ENCODE measurements at regions not wholly inside any gene's neighbourhood (a gene's known extent, or its start where the extent isn't known, plus 50 kb on each side); places are given as distances from the start of the nearest gene placed in this dataset.

DNA sequence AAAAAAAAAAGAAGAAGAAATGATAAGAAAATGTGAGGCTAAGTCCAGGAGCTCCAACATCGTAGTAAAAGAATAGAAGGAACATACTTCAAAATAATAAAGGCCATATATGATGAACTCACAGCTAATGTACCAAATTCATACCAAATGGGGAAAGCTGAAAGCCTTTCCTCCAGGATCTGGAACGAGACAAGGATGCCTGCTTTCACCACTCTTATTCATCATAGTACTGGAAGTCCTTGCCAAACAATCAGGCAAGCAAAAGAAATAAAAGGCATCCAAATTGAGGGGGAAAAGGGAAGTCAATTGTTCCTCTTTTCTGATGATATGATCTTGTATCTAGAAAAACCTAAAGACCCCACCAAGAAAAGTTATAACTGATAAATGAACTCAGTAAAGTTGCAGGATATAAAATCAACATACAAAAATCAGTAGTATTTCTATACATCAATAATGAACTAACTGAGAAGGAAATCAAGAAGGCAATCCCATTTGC lies 170.6 kb downstream of the METTL4 start:
- no peak overlapping the region for H3K27ac ChIP-seq (ENCODE audit: insufficient read depth, low read depth, low read length, poor library complexity, severe bottlenecking)
- H3K9me3 ChIP-seq (ENCODE audit: control insufficient read depth, low read length) = no peaks in the 10 kb centered on the region
- 93 to 96% methylated on average over 1 to 2 of the region's 2 CpGs for WGBS, 2 experiments
- H3K4me1 ChIP-seq (ENCODE audit: control insufficient read depth, insufficient read depth, low read length) = no peaks in the 10 kb centered on the region
- no peak overlapping the region for H3K4me3 ChIP-seq (ENCODE audit: insufficient read depth, low read depth, low read length)
- H3K27me3 ChIP-seq (ENCODE audit: control insufficient read depth, insufficient read depth, low read length, poor library complexity, severe bottlenecking) = no peaks in the 10 kb centered on the region
- H3K36me3 ChIP-seq (ENCODE audit: control insufficient read depth, insufficient read depth, low read length) = no peaks in the 10 kb centered on the region

DNA sequence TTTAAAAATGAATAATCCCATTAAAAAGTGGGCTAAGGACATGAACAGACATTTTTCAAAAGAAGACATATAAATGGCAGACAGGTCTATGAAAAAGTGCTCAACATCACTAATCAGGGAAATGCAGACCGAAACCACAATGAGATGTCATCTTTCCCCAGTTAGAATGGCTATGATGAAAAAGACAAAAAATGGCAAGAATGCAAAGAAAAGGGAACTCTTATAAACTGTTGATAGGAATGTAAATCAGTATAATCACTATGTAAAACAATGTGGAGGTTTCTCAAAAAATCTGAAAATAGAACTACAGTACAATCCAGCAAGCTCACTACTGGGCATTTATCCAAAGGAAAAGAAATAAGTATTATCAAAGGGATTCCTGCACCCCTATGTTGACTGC lies 169.2 kb downstream of the METTL4 start:
- 86 to 100% methylated on average over 1 of the region's 1 CpG for WGBS, 2 experiments
- H3K27me3 ChIP-seq (ENCODE audit: control insufficient read depth, insufficient read depth, low read length, poor library complexity, severe bottlenecking) = no peaks in the 10 kb centered on the region
- H3K4me1 ChIP-seq (ENCODE audit: control insufficient read depth, insufficient read depth, low read length) = no peaks in the 10 kb centered on the region
- H3K4me3 ChIP-seq (ENCODE audit: insufficient read depth, low read depth, low read length) = no peak overlapping the region
- H3K36me3 ChIP-seq (ENCODE audit: control insufficient read depth, insufficient read depth, low read length) = no peaks in the 10 kb centered on the region
- no peak overlapping the region for H3K27ac ChIP-seq (ENCODE audit: insufficient read depth, low read depth, low read length, poor library complexity, severe bottlenecking)
- H3K9me3 ChIP-seq (ENCODE audit: control insufficient read depth, low read length) = no peaks in the 10 kb centered on the region

DNA sequence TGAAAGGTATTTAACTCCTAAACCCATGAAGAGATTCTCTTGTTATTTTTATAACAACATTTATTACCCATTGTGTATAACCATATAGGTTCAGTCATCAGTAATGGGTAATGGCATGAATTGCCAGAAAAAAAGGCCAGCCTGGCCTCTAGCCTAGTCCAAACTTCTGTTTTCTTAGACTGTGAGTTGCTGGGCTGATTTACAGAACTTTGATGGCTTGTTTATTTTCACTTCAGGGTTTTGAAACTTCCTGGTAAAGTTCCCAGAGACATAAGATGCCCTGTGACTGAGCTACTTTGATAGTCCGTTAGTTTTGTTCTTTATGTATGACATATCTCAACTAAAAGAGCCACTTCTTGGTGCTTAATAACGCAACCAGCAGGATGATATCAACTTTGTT lies 164.8 kb downstream of the METTL4 start:
- H3K27ac ChIP-seq (ENCODE audit: insufficient read depth, low read depth, low read length, poor library complexity, severe bottlenecking) = no peak overlapping the region

DNA sequence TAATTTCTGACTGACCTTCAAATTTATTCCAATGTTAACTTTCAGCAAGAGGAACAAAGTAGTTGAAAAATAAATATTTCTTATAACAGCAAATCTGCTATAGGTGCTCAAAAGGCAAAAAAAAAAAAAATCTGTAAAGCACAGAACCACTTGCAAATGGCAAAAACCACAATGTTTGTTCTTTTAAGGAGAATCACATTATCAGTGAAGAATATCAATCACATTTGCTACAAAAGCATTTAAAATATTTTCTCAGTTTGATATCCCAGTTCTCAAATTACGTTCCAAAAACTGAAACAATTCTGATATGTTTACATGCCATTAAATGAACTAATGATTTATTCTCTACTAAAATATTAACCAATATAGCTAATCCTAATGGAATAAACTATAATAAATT lies 163.3 kb downstream of the METTL4 start:
- no peak overlapping the region for H3K4me3 ChIP-seq (ENCODE audit: insufficient read depth, low read depth, low read length)
- H3K27me3 ChIP-seq (ENCODE audit: control insufficient read depth, insufficient read depth, low read length, poor library complexity, severe bottlenecking) = no peaks in the 10 kb centered on the region
- WGBS, 2 experiments = 80 to 100% methylated on average over 1 of the region's 1 CpG
- no peaks in the 10 kb centered on the region for H3K9me3 ChIP-seq (ENCODE audit: control insufficient read depth, low read length)
- no peak overlapping the region for H3K27ac ChIP-seq (ENCODE audit: insufficient read depth, low read depth, low read length, poor library complexity, severe bottlenecking)
- H3K36me3 ChIP-seq (ENCODE audit: control insufficient read depth, insufficient read depth, low read length) = no peaks in the 10 kb centered on the region
- no peaks in the 10 kb centered on the region for H3K4me1 ChIP-seq (ENCODE audit: control insufficient read depth, insufficient read depth, low read length)

More for the DNA sequence above, 164.8 kb downstream of the METTL4 start:
- Histone ChIP-seq H3K27me3 (ENCODE audit: control insufficient read depth, insufficient read depth, low read length, poor library complexity, severe bottlenecking) (no peaks in the 10 kb centered on the region), H3K4me3 (ENCODE audit: insufficient read depth, low read depth, low read length) (no peak overlapping the region), H3K4me1 (ENCODE audit: control insufficient read depth, insufficient read depth, low read length) (no peaks in the 10 kb centered on the region), H3K36me3 (ENCODE audit: control insufficient read depth, insufficient read depth, low read length) (no peaks in the 10 kb centered on the region), H3K9me3 (ENCODE audit: control insufficient read depth, low read length) (no peaks in the 10 kb centered on the region)
- WGBS, 2 experiments = 96 to 100% methylated on average over 1 to 2 of the region's 2 CpGs

DNA sequence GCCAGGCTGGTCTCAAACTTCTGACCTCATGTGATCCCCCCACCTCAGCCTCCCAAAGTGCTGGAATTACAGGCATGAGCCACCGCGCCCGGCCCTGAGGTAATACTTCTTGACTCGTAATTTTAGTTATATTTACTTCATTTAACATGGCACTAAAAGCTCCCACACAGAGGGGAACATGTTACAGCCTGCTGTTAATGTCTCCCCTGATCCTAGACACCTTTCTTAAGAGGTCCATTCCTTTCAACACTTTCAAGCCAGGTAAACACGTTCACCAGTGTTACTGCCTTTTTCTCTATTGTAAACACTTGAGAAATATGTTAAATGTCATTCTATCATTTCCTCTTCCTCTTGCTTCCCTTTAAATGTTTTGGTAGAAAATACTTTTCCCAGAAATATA lies 161.4 kb downstream of the METTL4 start:
- H3K27me3 ChIP-seq (ENCODE audit: control insufficient read depth, insufficient read depth, low read length, poor library complexity, severe bottlenecking) = no peaks in the 10 kb centered on the region
- no peaks in the 10 kb centered on the region for H3K36me3 ChIP-seq (ENCODE audit: control insufficient read depth, insufficient read depth, low read length)
- 97 to 98% methylated on average over 4 to 5 of the region's 5 CpGs for WGBS, 2 experiments
- H3K27ac ChIP-seq (ENCODE audit: insufficient read depth, low read depth, low read length, poor library complexity, severe bottlenecking) = no peak overlapping the region
- H3K9me3 ChIP-seq (ENCODE audit: control insufficient read depth, low read length) = no peaks in the 10 kb centered on the region
- H3K4me1 ChIP-seq (ENCODE audit: control insufficient read depth, insufficient read depth, low read length) = no peaks in the 10 kb centered on the region
- H3K4me3 ChIP-seq (ENCODE audit: insufficient read depth, low read depth, low read length) = no peak overlapping the region

DNA sequence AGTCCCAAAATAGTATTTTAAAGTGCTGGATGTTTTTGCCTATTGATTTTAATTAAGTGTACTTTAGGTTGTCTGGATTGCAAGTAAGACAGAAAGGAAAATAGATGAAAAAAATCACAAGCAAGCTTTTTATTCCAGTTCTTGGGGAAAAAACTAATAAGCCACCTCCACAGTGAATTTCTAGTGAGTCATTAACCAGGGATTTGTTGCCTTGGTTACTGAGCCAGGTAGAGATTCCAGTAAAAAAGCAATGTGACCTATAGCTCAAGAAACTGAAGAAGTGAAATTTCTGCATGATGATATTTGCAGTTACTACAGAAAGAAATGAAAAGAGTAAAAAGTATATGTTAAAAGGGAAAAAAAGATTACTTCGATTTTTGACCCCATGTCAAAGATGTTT lies 160.6 kb downstream of the METTL4 start:
- no CpG with 5 or more reads among the region's 1 CpG for WGBS, 2 experiments
- no peaks in the 10 kb centered on the region for H3K27me3 ChIP-seq (ENCODE audit: control insufficient read depth, insufficient read depth, low read length, poor library complexity, severe bottlenecking)
- no peak overlapping the region for H3K4me3 ChIP-seq (ENCODE audit: insufficient read depth, low read depth, low read length)
- H3K9me3 ChIP-seq (ENCODE audit: control insufficient read depth, low read length) = no peaks in the 10 kb centered on the region
- no peaks in the 10 kb centered on the region for H3K4me1 ChIP-seq (ENCODE audit: control insufficient read depth, insufficient read depth, low read length)
- H3K27ac ChIP-seq (ENCODE audit: insufficient read depth, low read depth, low read length, poor library complexity, severe bottlenecking) = no peak overlapping the region
- no peaks in the 10 kb centered on the region for H3K36me3 ChIP-seq (ENCODE audit: control insufficient read depth, insufficient read depth, low read length)

DNA sequence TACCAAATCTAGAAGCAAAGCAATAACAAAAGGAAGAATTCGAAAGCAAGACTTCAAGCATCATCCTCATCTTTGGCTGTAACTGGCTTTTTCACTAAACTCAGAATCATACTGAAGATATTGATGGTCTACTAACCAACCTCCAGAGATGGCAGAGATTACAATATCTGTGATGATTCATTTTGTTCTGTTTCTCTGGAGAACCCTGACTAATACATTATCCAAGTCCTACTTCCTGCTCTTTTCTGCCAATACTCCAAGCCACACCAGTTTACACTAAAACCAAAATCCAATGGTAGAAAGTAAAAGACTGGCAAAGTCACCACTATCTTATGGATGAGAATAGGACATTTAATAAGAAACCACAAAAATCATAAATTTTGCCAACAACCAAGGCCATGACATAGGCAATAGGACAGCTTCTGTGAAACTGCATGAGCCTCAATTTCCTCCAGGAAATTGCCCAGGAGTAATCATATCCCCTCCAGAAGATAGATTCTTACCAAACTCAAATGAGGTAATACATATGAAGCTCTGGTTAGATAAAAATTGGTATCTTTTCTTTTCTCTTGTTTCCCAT lies 159.8 kb downstream of the METTL4 start:
- Histone ChIP-seq H3K4me1 (ENCODE audit: control insufficient read depth, insufficient read depth, low read length) (no peaks in the 10 kb centered on the region), H3K27ac (ENCODE audit: insufficient read depth, low read depth, low read length, poor library complexity, severe bottlenecking) (no peak overlapping the region), H3K9me3 (ENCODE audit: control insufficient read depth, low read length) (no peaks in the 10 kb centered on the region), H3K4me3 (ENCODE audit: insufficient read depth, low read depth, low read length) (no peak overlapping the region), H3K36me3 (ENCODE audit: control insufficient read depth, insufficient read depth, low read length) (no peaks in the 10 kb centered on the region), H3K27me3 (ENCODE audit: control insufficient read depth, insufficient read depth, low read length, poor library complexity, severe bottlenecking) (no peaks in the 10 kb centered on the region)
- whole genome bisulfite sequencing, 2 experiments = 92% methylated on average over 1 of the region's 1 CpG

DNA sequence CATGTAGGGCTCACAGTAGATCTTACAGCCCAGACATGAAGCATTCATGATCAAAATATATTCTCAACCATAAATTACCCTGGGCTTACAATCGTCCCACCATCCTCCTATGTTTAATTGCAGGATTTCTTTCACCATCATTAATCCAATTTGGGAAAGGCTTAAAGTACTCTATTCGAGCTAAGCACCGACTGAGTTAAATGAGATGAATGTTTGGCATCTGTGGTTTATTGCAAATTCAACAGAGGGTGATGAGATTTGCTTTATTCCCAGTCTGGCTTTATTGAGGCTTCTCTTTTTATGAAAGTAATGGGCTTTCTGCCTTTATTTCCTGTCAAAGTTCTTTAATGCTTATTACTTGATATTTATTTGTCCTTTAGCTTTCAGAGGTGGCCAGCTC lies 159.0 kb downstream of the METTL4 start:
- H3K9me3 ChIP-seq (ENCODE audit: control insufficient read depth, low read length) = no peaks in the 10 kb centered on the region
- H3K36me3 ChIP-seq (ENCODE audit: control insufficient read depth, insufficient read depth, low read length) = no peaks in the 10 kb centered on the region
- no peak overlapping the region for H3K4me3 ChIP-seq (ENCODE audit: insufficient read depth, low read depth, low read length)
- 89 to 93% methylated on average over 3 of the region's 3 CpGs for WGBS, 2 experiments
- no peak overlapping the region for H3K27ac ChIP-seq (ENCODE audit: insufficient read depth, low read depth, low read length, poor library complexity, severe bottlenecking)
- no peaks in the 10 kb centered on the region for H3K27me3 ChIP-seq (ENCODE audit: control insufficient read depth, insufficient read depth, low read length, poor library complexity, severe bottlenecking)
- H3K4me1 ChIP-seq (ENCODE audit: control insufficient read depth, insufficient read depth, low read length) = no peaks in the 10 kb centered on the region

DNA sequence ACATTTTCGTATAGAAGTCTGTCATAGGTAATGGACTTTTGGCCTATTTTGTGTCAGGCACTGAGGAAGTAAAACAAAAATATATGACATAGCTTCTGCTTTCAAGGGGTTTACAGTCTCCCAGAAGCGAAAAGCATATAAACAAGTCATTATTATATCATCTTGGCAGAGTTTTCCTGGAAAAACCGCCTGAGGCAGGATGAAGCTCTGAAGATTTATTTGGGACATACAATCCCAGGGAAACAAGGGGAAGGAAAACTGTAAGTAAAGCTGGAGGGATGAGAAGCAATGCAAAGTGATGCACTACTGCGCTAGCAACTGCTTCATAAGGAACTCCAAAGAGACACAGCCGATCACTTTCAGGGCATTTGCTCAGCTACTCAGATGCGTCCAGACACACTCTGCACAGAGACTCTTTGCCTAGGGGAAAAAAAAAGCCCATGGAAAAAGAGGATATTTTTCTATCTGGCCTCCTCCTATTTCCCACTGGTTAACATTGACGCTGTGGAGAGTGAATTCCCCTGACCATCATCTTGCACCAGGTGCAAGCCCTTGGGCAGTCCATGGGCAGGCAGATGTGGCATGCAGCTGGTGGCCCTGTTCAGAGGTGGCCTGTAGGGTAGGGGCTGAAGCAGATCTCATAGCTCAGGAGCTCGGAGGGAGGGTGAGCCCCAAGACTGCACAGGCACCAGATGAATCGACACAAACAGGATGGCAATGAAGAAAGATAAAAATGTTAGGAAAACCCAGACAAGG lies 158.1 kb downstream of the METTL4 start:
- no peaks in the 10 kb centered on the region for H3K9me3 ChIP-seq (ENCODE audit: control insufficient read depth, low read length)
- H3K27me3 ChIP-seq (ENCODE audit: control insufficient read depth, insufficient read depth, low read length, poor library complexity, severe bottlenecking) = no peaks in the 10 kb centered on the region
- no peaks in the 10 kb centered on the region for H3K4me1 ChIP-seq (ENCODE audit: control insufficient read depth, insufficient read depth, low read length)
- H3K4me3 ChIP-seq (ENCODE audit: insufficient read depth, low read depth, low read length) = no peak overlapping the region
- WGBS, 2 experiments = 92 to 94% methylated on average over 8 to 9 of the region's 9 CpGs
- H3K27ac ChIP-seq (ENCODE audit: insufficient read depth, low read depth, low read length, poor library complexity, severe bottlenecking) = no peak overlapping the region
- no peaks in the 10 kb centered on the region for H3K36me3 ChIP-seq (ENCODE audit: control insufficient read depth, insufficient read depth, low read length)

DNA sequence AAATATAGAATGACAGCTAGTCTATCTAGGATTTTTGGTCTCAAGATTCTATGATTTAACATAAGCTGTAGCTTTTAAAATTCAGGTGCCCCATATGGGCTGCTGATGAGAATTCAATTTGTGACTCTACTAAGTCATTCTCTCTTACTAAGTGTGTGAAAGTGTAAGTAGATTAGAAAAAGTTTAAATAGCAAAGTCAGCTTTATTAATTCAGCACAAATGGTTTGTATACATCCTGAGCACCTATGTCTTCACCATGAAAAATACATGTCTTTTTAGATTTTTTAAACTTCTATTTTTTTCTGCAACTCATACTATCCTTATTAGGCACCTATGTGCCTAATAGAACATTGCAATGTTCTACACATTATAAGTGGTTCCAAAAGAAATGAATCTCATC lies 157.1 kb downstream of the METTL4 start:
- Histone ChIP-seq H3K4me3 (ENCODE audit: insufficient read depth, low read depth, low read length) (no peak overlapping the region), H3K27ac (ENCODE audit: insufficient read depth, low read depth, low read length, poor library complexity, severe bottlenecking) (no peak overlapping the region), H3K4me1 (ENCODE audit: control insufficient read depth, insufficient read depth, low read length) (no peaks in the 10 kb centered on the region), H3K27me3 (ENCODE audit: control insufficient read depth, insufficient read depth, low read length, poor library complexity, severe bottlenecking) (no peaks in the 10 kb centered on the region), H3K9me3 (ENCODE audit: control insufficient read depth, low read length) (no peaks in the 10 kb centered on the region), H3K36me3 (ENCODE audit: control insufficient read depth, insufficient read depth, low read length) (no peaks in the 10 kb centered on the region)
